ENCODE measurements at regions not wholly inside any gene's neighbourhood (a gene's known extent, or its start where the extent isn't known, plus 50 kb on each side); places are given as distances from the start of the nearest gene placed in this dataset.

DNA sequence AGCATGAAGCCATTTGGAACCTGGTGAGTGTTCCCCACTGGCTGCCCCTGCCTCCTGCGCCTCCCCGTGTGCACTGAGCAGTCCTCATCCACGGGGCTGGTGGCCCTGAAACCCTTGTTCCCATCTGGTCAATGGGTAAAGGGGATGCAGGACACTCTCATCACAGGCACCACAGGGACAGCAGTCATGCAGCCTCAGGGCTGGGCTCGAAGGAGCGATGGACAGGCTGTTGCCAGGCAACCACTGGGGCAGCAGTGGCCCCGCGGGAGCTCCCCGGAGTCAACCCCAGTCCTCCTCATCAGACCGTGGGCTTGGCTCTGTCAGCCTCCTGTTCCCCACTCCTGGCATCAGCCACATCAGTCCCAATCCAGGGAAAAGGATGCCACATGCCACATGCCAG, 509.5 kb downstream of the EIPR1 start:
- Mint-ChIP-seq H3K4me3 (no peak overlapping the region), H3K4me1 (no peaks in the 10 kb centered on the region), H3K27me3 (no peaks in the 10 kb centered on the region), H3K9me3 (ENCODE audit: insufficient read depth) (no peaks in the 10 kb centered on the region), H3K27ac (no peak overlapping the region)
- TF ChIP-seq, protein P1, sequence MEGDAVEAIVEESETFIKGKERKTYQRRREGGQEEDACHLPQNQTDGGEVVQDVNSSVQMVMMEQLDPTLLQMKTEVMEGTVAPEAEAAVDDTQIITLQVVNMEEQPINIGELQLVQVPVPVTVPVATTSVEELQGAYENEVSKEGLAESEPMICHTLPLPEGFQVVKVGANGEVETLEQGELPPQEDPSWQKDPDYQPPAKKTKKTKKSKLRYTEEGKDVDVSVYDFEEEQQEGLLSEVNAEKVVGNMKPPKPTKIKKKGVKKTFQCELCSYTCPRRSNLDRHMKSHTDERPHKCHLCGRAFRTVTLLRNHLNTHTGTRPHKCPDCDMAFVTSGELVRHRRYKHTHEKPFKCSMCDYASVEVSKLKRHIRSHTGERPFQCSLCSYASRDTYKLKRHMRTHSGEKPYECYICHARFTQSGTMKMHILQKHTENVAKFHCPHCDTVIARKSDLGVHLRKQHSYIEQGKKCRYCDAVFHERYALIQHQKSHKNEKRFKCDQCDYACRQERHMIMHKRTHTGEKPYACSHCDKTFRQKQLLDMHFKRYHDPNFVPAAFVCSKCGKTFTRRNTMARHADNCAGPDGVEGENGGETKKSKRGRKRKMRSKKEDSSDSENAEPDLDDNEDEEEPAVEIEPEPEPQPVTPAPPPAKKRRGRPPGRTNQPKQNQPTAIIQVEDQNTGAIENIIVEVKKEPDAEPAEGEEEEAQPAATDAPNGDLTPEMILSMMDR (IDR thresholded peaks at IDR 0.05) = no peak
- no peak for TF ChIP-seq EZH2 (IDR thresholded peaks at IDR 0.05; ENCODE audit: borderline replicate concordance, insufficient read depth, low read depth, low read length, poor library complexity, severe bottlenecking)
- Histone ChIP-seq H2AFZ (ENCODE audit: insufficient read depth, low read depth, low read length, poor library complexity, severe bottlenecking) (no peak overlapping the region), H4K20me1 (ENCODE audit: control insufficient read depth, insufficient read depth, low read length, poor library complexity, severe bottlenecking) (no peaks in the 10 kb centered on the region), H3K9ac (ENCODE audit: low read length) (no peak overlapping the region), H3K27me3 (replicated peaks in 1 of 4; ENCODE audit: control extremely low read depth in 1 of 4, control insufficient read depth in 3 of 4, insufficient read depth in 4 of 4, low read length in 3 of 4) (no peaks in the 10 kb centered on the region), H3K4me1 (ENCODE audit: control insufficient read depth in 2 of 2, insufficient read depth in 2 of 2, low read length in 2 of 2) (no peaks in the 10 kb centered on the region), H3K4me2 (replicated peaks; ENCODE audit: low read depth, low read length, poor library complexity, severe bottlenecking) (no peak overlapping the region), H3K79me2 (ENCODE audit: control insufficient read depth, insufficient read depth, low read length) (no peaks in the 10 kb centered on the region), H3K9me3 (ENCODE audit: control extremely low read depth in 1 of 3, control insufficient read depth in 2 of 3, insufficient read depth in 1 of 3, low read length in 2 of 3) (no peaks in the 10 kb centered on the region), H3K4me3 (ENCODE audit: control extremely low read depth in 1 of 5, extremely low read depth in 1 of 5, insufficient read depth in 1 of 5, low read depth in 2 of 5, low read length in 4 of 5) (no peak overlapping the region), H3K27ac (ENCODE audit: low read length in 2 of 2) (no peak overlapping the region), H3K36me3 (replicated peaks in 1 of 2; ENCODE audit: control extremely low read depth in 1 of 2, control insufficient read depth in 1 of 2, extremely low read depth in 1 of 2, insufficient read depth in 2 of 2, low read length in 1 of 2) (no peaks in the 10 kb centered on the region)
- intact Hi-C loops (cut with micrococcal nuclease) = no loop called here
- 73% methylated on average over 9 of the region's 9 CpGs for WGBS (ENCODE audit: insufficient coverage)
- ChIA-PET POLR2A (no interaction called here), CTCF (no interaction called here)
- DNase-seq = no peak
- no peak for ATAC-seq (ENCODE audit: low read depth)

DNA sequence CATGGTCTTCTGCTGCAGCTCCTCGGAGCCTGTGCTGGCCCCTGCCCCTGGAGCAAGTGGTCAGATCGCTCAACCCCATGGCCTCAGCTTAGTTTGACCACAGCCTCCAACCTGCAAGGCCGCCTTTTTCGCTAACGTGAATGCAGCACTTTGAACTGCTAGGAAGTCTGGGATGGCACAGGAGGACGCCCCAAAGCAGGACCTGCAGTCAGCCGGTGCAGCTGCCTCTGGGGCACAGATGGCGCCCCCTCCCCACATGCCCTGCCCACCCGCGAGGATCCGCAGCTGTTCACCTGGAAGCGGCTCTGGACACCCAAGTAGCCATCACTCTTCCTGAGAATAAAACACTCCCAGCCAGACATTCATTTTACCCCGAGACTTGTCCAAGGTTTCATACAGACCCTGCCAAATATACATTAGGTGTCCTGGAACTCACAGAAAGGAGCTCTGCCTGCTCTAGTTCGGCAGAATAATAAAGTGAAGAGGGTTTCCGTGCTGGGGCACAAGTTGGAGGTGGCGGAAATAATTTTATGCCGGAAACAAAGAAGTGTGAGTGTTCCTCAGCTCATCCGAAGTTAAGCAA, 510.1 kb downstream of the EIPR1 start:
- no peaks in the 10 kb centered on the region for H3K27me3 Mint-ChIP-seq
- Histone ChIP-seq H3K4me1 (ENCODE audit: control insufficient read depth in 2 of 2, insufficient read depth in 2 of 2, low read length in 2 of 2) (no peaks in the 10 kb centered on the region), H3K27me3 (replicated peaks in 1 of 4; ENCODE audit: control extremely low read depth in 1 of 4, control insufficient read depth in 3 of 4, insufficient read depth in 4 of 4, low read length in 3 of 4) (no peaks in the 10 kb centered on the region), H3K79me2 (ENCODE audit: control insufficient read depth, insufficient read depth, low read length) (no peaks in the 10 kb centered on the region), H4K20me1 (ENCODE audit: control insufficient read depth, insufficient read depth, low read length, poor library complexity, severe bottlenecking) (no peaks in the 10 kb centered on the region), H3K4me2 (replicated peaks; ENCODE audit: low read depth, low read length, poor library complexity, severe bottlenecking) (no peak overlapping the region), H3K4me3 (ENCODE audit: control extremely low read depth in 1 of 5, extremely low read depth in 1 of 5, insufficient read depth in 1 of 5, low read depth in 2 of 5, low read length in 4 of 5) (no peak overlapping the region), H3K9ac (ENCODE audit: low read length) (no peak overlapping the region), H2AFZ (ENCODE audit: insufficient read depth, low read depth, low read length, poor library complexity, severe bottlenecking) (no peak overlapping the region), H3K27ac (ENCODE audit: low read length in 2 of 2) (no peak overlapping the region), H3K36me3 (replicated peaks in 1 of 2; ENCODE audit: control extremely low read depth in 1 of 2, control insufficient read depth in 1 of 2, extremely low read depth in 1 of 2, insufficient read depth in 2 of 2, low read length in 1 of 2) (no peaks in the 10 kb centered on the region), H3K9me3 (ENCODE audit: control extremely low read depth in 1 of 3, control insufficient read depth in 2 of 3, insufficient read depth in 1 of 3, low read length in 2 of 3) (no peaks in the 10 kb centered on the region)
- CTCF ChIA-PET = no interaction called here
- H3K4me3 Mint-ChIP-seq = no peak overlapping the region
- intact Hi-C loops (cut with micrococcal nuclease) = no loop called here
- H3K9me3 Mint-ChIP-seq (ENCODE audit: insufficient read depth) = no peaks in the 10 kb centered on the region
- no peak overlapping the region for H3K27ac Mint-ChIP-seq
- ATAC-seq (ENCODE audit: low read depth) (no peak), DNase-seq (no peak)
- no peaks in the 10 kb centered on the region for H3K4me1 Mint-ChIP-seq
- POLR2A ChIA-PET = no interaction called here
- 85% methylated on average over 16 of the region's 18 CpGs for WGBS (ENCODE audit: insufficient coverage)
- no peak for TF ChIP-seq EZH2 (IDR thresholded peaks at IDR 0.05; ENCODE audit: borderline replicate concordance, insufficient read depth, low read depth, low read length, poor library complexity, severe bottlenecking)
- TF ChIP-seq, protein P1 (IDR thresholded peaks at IDR 0.05) = no peak
